CD4-positive, alpha-beta T cell treated with Interleukin-17A for 4 hours (primary cell): ENCODE measurements at regions not wholly inside any gene's neighbourhood (a gene's known extent, or its start where the extent isn't known, plus 50 kb on each side); places are given as distances from the start of the nearest gene placed in this dataset.

Experiments used
- DNase-seq: peaks from one replicate; pipeline ENCODE4 v3.0.0-alpha.2; 2020; ENCODE audit warnings: mixed read lengths

GRCh38 chr9:27673641-27674040 is 100.4 kb upstream of the C9orf72 start:
- DNase-seq, result no peak

- DNase-seq, result no peak
Observed at GRCh38 chr9:27675354-27675753, 102.1 kb upstream of the C9orf72 start.

DNA sequence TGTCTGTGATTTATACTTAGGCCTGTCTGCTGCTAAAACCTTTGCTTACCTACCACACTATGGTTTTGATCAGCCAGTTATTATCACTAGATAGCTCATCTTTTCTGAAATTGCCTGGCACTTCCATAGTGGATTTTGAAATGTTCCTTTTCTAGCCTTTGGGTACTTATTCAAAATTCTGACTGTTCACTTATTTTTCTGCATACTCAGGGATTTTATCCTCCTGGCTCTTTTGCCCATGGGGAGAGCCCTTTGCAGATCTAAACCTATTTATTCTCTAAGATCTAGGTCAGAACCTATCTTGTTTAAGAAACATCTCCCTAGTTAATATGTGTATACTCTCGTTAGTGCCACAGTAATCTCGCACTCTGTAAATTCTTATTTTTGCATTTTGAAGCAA is 103.5 kb upstream of the C9orf72 start:
- no peak for DNase-seq

GRCh38 chr9:27679338-27679737 is 106.1 kb upstream of the C9orf72 start:
- no peak for DNase-seq

- DNase-seq, result no peak
Observed at GRCh38 chr9:27683181-27683580, 109.9 kb upstream of the C9orf72 start.

DNA sequence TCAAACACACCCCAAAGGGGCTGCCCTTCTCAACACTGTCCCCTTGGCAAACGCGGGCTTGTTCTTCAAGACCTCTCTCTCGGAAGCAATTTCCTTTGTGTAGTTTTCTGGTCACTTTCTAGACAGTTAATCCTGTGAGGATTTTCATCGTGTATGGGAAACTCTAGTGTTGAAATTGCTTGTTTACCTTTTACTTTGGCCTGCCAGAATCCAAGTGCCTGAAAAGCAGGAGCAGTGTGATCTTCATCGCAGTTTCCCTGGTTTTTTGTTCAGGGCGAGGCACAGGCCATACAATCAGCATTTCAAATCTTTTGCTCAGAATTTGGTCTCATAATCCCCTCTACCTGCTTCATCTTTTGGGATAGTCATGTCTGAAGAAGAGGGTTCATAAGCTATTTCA is 115.7 kb upstream of the C9orf72 start:
- no peak for DNase-seq

GRCh38 chr9:27690816-27691215 is 117.5 kb upstream of the C9orf72 start:
- DNase-seq, result peak; percentile 21

- no peak for DNase-seq
Observed at GRCh38 chr9:27699621-27700020, 126.3 kb upstream of the C9orf72 start.

DNA sequence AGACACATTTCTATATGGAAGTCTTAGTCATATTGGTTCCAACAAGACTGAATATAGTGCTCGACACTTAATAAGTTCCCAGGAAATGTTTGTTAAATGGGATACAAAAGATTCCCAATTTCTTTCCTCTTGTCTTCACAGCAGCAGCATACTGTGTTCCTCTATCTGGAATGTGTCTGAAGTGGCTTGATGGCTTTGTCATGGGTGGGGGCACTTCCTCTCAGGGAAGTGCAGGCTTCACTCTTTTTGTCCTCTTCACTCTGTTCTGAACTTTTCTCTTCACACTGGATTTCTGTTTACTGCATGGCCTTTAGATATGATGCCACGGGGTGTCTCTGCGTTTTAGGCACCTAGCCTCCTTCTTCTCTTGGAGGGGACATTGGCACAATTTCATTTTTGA is 127.7 kb upstream of the C9orf72 start:
- DNase-seq, result no peak

DNA sequence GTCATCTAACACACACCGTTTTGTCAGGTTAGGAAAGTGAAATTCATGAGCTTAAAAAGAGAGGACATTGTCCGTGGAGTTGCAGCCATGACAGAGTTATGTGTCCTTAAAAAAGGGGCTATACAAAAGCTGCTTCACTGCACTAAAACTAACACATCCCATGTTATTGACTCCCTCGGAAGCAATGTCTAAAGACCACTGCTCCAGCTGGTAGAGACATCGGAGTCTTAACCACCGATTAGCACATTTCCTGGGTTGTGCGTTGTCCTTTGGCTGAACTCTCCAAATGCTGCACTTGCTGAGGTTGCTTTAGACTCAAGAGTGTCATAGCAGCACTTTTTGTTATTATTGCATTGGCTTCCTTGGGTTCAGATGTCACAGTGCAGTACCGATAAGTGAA is 128.3 kb upstream of the C9orf72 start:
- DNase-seq, result no peak

GRCh38 chr9:27703216-27703980 is 130.1 kb upstream of the C9orf72 start:
- no peak for DNase-seq

- DNase-seq, result no peak
Observed at GRCh38 chr9:27711241-27711640, 138.0 kb upstream of the C9orf72 start.

GRCh38 chr9:27712806-27713205 is 139.5 kb upstream of the C9orf72 start:
- no peak for DNase-seq

DNA sequence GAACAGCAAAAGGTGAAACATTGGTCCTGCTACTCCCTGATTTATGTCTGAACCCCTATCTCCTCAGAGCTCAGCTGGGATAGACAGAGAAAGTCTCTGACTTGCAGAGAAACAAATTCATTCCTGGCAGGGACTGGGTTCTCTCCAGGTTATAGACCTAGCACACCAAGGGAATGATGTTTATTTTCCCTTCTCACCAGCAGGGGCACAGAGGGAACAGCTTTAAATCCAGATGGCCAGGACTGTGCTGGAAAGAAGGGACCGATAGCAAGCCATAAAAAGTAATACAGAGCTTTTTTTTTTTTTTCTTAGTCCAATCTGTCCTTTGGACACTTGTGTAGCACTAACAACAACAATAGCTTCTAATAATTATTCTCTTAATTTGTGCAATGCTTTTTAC is 141.1 kb upstream of the C9orf72 start:
- no peak for DNase-seq

- no peak for DNase-seq
Observed at GRCh38 chr9:27715651-27716050, 142.4 kb upstream of the C9orf72 start.

DNA sequence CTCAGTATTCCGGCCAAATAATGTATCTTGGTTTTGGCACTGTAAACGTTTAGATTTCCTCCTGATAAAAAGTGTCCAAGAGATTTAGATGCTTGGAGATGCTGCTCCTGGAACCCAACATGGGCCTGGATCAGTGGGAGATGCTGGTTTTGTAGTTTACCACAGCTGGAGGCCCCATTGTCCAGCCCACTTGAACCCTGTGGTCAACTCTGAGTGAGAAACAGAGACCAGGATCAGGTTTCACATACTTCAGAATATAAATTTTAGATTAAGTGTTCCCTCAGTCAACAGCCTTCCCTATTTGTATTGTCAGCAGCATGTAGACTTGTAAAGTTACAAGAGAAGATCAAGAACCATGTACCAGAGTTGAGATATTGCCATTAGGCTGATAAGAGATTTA is 144.7 kb upstream of the C9orf72 start:
- no peak for DNase-seq

DNA sequence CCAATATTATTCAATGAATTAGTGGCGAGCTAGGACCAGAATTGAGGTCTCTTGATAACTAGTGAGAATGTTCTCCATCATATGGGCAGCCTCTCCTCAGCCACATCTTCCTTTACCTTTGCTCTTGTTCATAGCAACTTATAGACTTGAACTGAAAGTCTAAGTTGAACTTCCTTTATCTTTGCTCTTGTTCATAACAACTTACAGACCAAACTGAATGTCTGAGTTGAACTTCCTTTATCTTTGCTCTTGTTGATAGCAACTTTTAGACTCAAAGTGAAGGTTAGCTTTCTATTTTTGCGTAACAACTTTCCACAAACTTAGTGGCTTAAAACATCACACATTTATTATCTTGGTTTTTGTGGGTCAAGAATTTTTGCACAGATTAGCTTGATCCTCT is 146.4 kb upstream of the C9orf72 start:
- no peak for DNase-seq

DNA sequence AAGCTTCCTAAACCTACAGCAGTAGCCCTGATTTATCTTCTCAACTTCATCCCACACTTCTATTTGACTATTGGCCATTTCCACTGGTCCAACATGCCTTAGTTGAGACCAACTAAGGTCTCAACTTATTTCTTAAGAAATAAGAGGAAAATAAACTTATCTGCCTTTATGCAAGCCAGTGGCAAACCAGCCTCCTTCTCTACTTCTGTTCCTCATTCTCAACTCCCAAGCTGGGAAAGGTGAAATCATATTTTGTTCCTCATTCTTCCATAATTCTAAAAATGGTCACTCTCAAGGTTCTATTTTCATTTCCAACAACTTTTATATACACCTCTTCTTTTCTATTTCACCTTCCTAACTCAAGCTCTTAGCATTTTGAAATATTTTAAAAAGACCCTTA is 149.6 kb upstream of the C9orf72 start:
- DNase-seq, result no peak

GRCh38 chr9:27726244-27727081 is 153.2 kb upstream of the C9orf72 start:
- peak; percentile 46 for DNase-seq

GRCh38 chr9:27732494-27732893 is 159.2 kb upstream of the C9orf72 start:
- DNase-seq, result no peak

GRCh38 chr9:27743490-27743889 is 170.2 kb upstream of the C9orf72 start:
- no peak for DNase-seq

GRCh38 chr9:27747450-27747849 is 174.2 kb upstream of the C9orf72 start:
- DNase-seq, result no peak

DNA sequence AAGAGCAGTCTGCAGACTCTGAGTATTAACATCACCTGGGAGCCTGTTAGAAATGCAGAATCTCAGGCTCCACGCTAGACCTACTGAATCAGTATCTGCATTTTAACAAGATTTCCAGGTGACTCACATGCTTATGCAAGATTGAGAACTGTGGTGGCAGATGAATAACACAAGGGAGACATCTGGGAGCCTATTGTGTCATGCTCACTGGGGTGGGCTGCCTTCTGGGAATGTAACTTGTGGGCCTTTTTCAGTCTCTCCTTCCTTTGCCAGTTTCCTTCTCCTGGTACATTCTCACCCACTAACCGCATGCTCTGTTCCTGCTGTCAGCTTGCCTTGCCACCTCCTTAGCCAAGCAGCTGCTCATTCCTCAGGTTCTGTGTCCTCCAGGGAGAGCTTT is 176.6 kb upstream of the C9orf72 start:
- no peak for DNase-seq

DNA sequence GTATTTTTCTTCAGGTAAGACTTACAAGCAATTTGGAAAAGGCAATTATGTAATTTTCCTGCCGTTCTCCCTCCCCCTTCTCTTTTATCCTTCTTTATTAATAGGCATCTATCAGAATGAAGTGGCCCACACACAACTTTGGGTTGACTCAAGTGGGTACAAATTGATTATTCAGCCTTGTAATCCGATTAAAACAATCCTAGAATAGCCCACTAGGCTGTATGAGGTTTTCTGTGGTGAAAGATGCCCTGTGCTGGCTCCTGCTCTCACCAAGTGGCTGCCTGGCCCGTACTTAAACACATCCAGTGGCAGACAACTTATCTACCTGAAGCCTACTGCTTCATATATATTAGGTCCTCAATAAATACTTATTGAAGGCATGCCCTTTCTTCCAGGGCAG is 177.3 kb upstream of the C9orf72 start:
- DNase-seq, result no peak
